ENCODE measurements at regions not wholly inside any gene's neighbourhood (a gene's known extent, or its start where the extent isn't known, plus 50 kb on each side); places are given as distances from the start of the nearest gene placed in this dataset.

GRCh38 chr1:208446271-208446691 is 202.1 kb upstream of the PLXNA2 start:
- H3K4me3 ChIP-seq: no peak overlapping the region
- no peak for TF ChIP-seq CTCF (IDR thresholded peaks at IDR 0.05)
- no peak overlapping the region for H3K27ac ChIP-seq
- no peak for DNase-seq (ENCODE audit: low spot score)

GRCh38 chr1:208448425-208448824 is 204.2 kb upstream of the PLXNA2 start:
- no peak for TF ChIP-seq CTCF (IDR thresholded peaks at IDR 0.05)
- Histone ChIP-seq H3K4me3 (no peak overlapping the region), H3K27ac (no peak overlapping the region)
- DNase-seq (ENCODE audit: low spot score): no peak

GRCh38 chr1:208449951-208450350 is 205.8 kb upstream of the PLXNA2 start:
- no peak for DNase-seq (ENCODE audit: low spot score)
- Histone ChIP-seq H3K4me3 (no peak overlapping the region), H3K27ac (no peak overlapping the region)
- no peak for TF ChIP-seq CTCF (IDR thresholded peaks at IDR 0.05)

- H3K27ac ChIP-seq: no peak overlapping the region
- no peak for TF ChIP-seq CTCF (IDR thresholded peaks at IDR 0.05)
Observed at GRCh38 chr1:208450958-208451357, 206.8 kb upstream of the PLXNA2 start.

GRCh38 chr1:208455821-208456220 is 211.6 kb upstream of the PLXNA2 start:
- no peak overlapping the region for H3K4me3 ChIP-seq
- TF ChIP-seq CTCF (IDR thresholded peaks at IDR 0.05): no peak
- no peak for DNase-seq (ENCODE audit: low spot score)
- no peak overlapping the region for H3K27ac ChIP-seq

More at GRCh38 chr1:208450958-208451357, 206.8 kb upstream of the PLXNA2 start:
- no peak for DNase-seq (ENCODE audit: low spot score)
- H3K4me3 ChIP-seq: no peak overlapping the region

- TF ChIP-seq CTCF (IDR thresholded peaks at IDR 0.05): no peak
- H3K4me3 ChIP-seq: no peak overlapping the region
- no peak overlapping the region for H3K27ac ChIP-seq
- no peak for DNase-seq (ENCODE audit: low spot score)
Observed at GRCh38 chr1:208456487-208456886, 212.3 kb upstream of the PLXNA2 start.

- Histone ChIP-seq H3K4me3 (no peak overlapping the region), H3K27ac (no peak overlapping the region)
- no peak for DNase-seq (ENCODE audit: low spot score)
- TF ChIP-seq CTCF (IDR thresholded peaks at IDR 0.05): no peak
Observed at GRCh38 chr1:208460823-208461222, 216.6 kb upstream of the PLXNA2 start.
